ENCODE measurements at regions not wholly inside any gene's neighbourhood (a gene's known extent, or its start where the extent isn't known, plus 50 kb on each side); places are given as distances from the start of the nearest gene placed in this dataset.

GRCh38 chr5:88130211-88130815 lies 138.3 kb downstream of the TMEM161B start:
- H3K4me3 ChIP-seq (ENCODE audit: low read depth, low read length) = no peak overlapping the region
- TF ChIP-seq CTCF (IDR thresholded peaks at IDR 0.05; ENCODE audit: low read depth, low read length) = no peak

GRCh38 chr5:88128813-88129212 lies 139.8 kb downstream of the TMEM161B start:
- no peak for TF ChIP-seq CTCF (IDR thresholded peaks at IDR 0.05; ENCODE audit: low read depth, low read length)
- no peak overlapping the region for H3K4me3 ChIP-seq (ENCODE audit: low read depth, low read length)

- no peak overlapping the region for H3K4me3 ChIP-seq (ENCODE audit: low read depth, low read length)
- TF ChIP-seq CTCF (IDR thresholded peaks at IDR 0.05; ENCODE audit: low read depth, low read length) = no peak
Observed at GRCh38 chr5:88119535-88120125, 149.0 kb downstream of the TMEM161B start.

- H3K4me3 ChIP-seq (ENCODE audit: low read depth, low read length) = no peak overlapping the region
- no peak for TF ChIP-seq CTCF (IDR thresholded peaks at IDR 0.05; ENCODE audit: low read depth, low read length)
Observed at GRCh38 chr5:88118179-88118578, 150.5 kb downstream of the TMEM161B start.

- no peak overlapping the region for H3K4me3 ChIP-seq (ENCODE audit: low read depth, low read length)
- no peak for TF ChIP-seq CTCF (IDR thresholded peaks at IDR 0.05; ENCODE audit: low read depth, low read length)
Observed at GRCh38 chr5:88117546-88117945, 151.1 kb downstream of the TMEM161B start.

GRCh38 chr5:88116396-88116795 lies 152.2 kb downstream of the TMEM161B start:
- no peak overlapping the region for H3K4me3 ChIP-seq (ENCODE audit: low read depth, low read length)
- no peak for TF ChIP-seq CTCF (IDR thresholded peaks at IDR 0.05; ENCODE audit: low read depth, low read length)

GRCh38 chr5:88115211-88115610 lies 153.4 kb downstream of the TMEM161B start:
- H3K4me3 ChIP-seq (ENCODE audit: low read depth, low read length) = no peak overlapping the region
- TF ChIP-seq CTCF (IDR thresholded peaks at IDR 0.05; ENCODE audit: low read depth, low read length) = no peak
